ENCODE measurements at regions not wholly inside any gene's neighbourhood (a gene's known extent, or its start where the extent isn't known, plus 50 kb on each side); places are given as distances from the start of the nearest gene placed in this dataset.

- TF ChIP-seq CTCF (IDR thresholded peaks at IDR 0.05; ENCODE audit: insufficient read depth, low read length, poor library complexity, severe bottlenecking) (no peak), EZH2phosphoT487 (conservative IDR thresholded peaks at IDR 0.05; ENCODE audit: low read length) (no peak)
Measured at GRCh38 chr9:82183181-82183860, 194.7 kb downstream of the SPATA31D1 start.
